Uterus (tissue), 2 donors: ENCODE measurements at regions not wholly inside any gene's neighbourhood (a gene's known extent, or its start where the extent isn't known, plus 50 kb on each side); places are given as distances from the start of the nearest gene placed in this dataset.

Source experiments
- CTCF ChIP-seq, 4 experiments: fragments of 200-600 bp in 2 of 4; fragments of 450-650 bp in 2 of 4; sonication (generic) in 2 of 4; IDR thresholded peaks; one replicate each; pipeline ENCODE4 v1.5.1; 2016 to 2019; ENCODE audit warnings: antibody characterized with exemption in 4 of 4, mild to moderate bottlenecking in 2 of 4, moderate library complexity in 1 of 4
- POLR2A ChIP-seq, 2 donors: fragments of 450-650 bp; IDR thresholded peaks; one replicate each; pipeline ENCODE4 v1.6.1; 2016; ENCODE audit warnings: antibody characterized with exemption in 2 of 2, mild to moderate bottlenecking in 1 of 2, moderate library complexity in 1 of 2

DNA sequence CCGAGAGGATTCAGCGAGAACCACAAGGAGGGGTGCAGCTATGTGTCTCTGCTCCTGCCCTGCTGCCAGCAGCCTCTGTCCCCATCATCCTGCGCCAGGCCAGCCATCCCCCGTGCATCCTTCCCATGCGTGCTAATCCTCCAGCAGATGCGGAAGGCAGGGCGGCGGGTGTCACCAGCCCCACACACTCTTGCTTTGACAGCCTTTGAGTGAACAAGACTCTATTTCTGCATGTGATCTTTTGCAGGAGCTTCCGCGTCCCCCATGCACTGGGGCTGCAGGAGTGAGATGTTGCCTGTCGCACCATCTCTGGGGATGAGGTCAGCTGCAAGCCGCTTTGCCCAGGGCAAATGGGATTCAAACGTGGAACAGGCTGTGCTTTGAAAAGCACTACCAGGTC, 58.0 kb upstream of the OLFM1 start:
- TF ChIP-seq POLR2A (IDR thresholded peaks at IDR 0.05) (no peak), CTCF (IDR thresholded peaks at IDR 0.05) (no peak)
